Omental fat pad (tissue), 3 donors: ENCODE measurements at regions not wholly inside any gene's neighbourhood (a gene's known extent, or its start where the extent isn't known, plus 50 kb on each side); places are given as distances from the start of the nearest gene placed in this dataset.

Source experiments
- ATAC-seq: fragments of 150-250 bp; one replicate; pipeline ENCODE4 v1.9.1; 2016; ENCODE audit warnings: mild to moderate bottlenecking, moderate library complexity; ENCODE audit not compliant: low FRiP score
- DNase-seq: peaks from one replicate; pipeline ENCODE4 v3.0.0-alpha.2; 2019; ENCODE audit warnings: low spot score
- TF ChIP-seq, protein P1 (sequence below), 3 donors: fragments of 450-650 bp; IDR thresholded peaks; one replicate each; pipeline ENCODE4 v1.5.1; 2016 to 2017; ENCODE audit warnings: antibody characterized with exemption in 3 of 3, mild to moderate bottlenecking in 3 of 3, moderate library complexity in 2 of 3

DNA sequence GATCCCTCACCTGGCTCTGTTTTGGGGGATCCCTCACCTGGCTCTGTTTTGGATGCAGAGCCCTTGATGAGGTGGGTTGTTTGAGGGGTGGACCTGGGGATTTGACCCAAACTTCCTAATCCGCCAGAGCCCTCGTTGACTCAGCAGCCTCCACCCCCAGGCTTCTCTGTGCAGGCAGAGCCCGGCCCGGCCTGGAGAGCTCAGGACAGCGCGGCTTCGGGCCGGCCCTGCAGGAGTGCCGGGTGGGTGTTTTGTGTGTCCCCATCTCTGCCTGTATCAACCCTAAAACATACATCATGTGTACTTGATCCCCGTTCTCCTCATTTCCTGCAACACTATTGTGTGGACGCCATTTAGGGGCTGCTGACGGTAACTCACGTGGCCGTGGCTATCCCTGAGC is 124.2 kb downstream of the SIK1 start:
- DNase-seq (no peak), ATAC-seq (no peak)
- TF ChIP-seq, protein P1, sequence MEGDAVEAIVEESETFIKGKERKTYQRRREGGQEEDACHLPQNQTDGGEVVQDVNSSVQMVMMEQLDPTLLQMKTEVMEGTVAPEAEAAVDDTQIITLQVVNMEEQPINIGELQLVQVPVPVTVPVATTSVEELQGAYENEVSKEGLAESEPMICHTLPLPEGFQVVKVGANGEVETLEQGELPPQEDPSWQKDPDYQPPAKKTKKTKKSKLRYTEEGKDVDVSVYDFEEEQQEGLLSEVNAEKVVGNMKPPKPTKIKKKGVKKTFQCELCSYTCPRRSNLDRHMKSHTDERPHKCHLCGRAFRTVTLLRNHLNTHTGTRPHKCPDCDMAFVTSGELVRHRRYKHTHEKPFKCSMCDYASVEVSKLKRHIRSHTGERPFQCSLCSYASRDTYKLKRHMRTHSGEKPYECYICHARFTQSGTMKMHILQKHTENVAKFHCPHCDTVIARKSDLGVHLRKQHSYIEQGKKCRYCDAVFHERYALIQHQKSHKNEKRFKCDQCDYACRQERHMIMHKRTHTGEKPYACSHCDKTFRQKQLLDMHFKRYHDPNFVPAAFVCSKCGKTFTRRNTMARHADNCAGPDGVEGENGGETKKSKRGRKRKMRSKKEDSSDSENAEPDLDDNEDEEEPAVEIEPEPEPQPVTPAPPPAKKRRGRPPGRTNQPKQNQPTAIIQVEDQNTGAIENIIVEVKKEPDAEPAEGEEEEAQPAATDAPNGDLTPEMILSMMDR (IDR thresholded peaks at IDR 0.05) = no peak

DNA sequence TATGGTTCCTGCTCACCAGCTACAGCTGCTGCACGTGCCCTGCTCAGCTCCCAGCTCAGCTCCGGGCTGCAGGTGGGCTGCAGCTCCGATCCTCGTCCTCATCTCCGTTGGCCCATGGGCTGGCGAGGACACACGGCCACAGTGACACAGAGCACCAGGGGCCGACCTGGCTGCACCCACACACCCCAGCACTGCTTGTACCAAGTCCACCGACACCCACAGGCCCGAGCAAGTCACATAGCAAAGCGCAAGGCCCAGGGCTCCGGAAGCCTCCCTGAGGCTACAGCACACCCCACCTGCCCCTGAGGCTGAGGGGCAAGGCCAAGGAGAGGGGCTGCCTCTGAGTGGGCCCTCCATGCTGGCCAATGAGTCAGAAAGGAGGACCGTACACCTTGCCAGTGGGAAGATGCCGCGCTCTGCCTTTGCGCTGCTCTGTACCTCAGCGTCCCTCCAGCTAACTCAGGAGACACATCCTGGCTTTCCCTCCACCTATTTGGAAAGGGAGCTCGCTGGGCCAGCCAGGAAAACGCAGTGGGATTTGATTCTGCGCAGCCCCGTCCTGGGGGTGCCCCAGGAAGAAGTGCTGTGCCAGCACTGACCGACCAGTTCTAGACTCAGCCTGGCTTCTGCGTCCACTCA is 124.8 kb downstream of the SIK1 start:
- DNase-seq (no peak), ATAC-seq (no peak)
- TF ChIP-seq, protein P1 (IDR thresholded peaks at IDR 0.05) = no peak

DNA sequence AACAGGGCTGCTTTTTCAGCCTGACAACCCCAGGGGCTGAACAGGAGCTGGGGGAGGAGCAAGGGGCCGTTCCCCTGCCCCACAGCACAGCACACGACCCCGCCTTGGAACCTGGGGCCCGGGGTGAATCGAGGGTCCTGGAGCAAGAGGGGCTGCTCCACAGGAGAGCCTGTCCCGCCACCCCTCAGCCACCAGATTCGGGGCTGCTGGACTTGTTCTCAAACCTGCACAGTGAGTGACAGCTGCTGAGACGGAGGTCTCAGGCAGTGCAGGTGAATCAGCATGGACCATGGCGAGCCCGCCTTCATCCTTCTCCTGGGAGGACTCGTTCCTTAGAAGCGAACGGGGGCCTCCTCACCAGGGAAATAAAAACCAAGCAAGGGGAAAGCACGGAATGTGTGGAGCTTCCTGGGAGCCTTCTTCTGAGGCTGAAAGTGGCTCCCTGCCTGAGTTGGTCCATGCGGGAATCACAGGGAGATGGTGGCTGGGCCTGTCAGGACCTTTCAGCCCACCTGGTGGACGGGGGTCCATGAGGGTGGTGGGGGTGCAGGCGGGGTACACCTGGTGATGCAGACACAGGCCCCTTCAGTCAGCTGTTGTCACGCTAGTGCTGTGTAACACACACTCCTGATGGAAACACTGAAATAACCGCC is 125.4 kb downstream of the SIK1 start:
- TF ChIP-seq, protein P1 (IDR thresholded peaks at IDR 0.05) = no peak
- no peak for DNase-seq

DNA sequence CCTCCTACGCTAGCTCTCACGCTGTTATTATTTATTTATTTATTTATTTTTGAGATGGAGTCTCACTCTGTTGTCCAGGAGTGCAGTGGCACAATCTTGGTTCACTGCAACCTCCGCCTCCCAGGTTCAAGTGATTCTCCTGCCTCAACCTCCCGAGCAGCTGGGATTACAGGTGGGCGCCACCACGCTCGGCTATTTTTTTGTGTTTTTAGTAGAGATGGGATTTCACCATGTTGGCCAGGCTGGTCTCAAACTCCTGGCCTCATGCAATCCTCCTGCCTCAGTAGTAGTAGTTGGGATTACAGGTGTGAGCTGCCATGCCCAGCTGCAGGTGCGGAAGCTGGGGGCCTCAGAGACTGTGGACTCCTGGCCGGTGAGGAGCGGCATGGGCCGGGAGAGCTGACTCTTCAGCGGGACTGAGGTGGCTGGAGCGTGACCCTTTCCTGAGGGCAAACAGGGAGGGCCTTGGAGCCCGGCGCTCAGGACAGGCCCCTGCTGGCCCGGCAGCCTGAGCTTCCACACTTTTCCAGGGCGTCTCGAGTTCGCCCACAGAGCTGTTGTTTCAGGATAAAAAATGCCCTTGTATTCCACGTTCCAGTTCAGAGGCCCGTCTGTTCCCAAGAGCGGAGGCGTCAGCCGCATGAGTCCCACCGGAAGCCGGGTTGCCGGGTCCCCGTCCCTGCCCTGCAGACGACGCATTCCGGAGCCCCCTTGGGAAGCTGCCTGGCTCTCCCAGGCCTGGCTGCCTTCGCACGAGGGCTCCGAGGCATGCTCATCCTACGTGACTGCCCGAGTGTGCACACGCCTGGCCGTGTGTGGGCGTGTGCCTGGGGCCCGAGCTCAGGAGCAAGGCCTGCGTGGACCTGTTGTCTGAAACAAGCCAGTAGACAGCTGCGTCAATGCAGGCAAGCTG is 126.2 kb downstream of the SIK1 start:
- ATAC-seq = no peak
- TF ChIP-seq, protein P1 (IDR thresholded peaks at IDR 0.05) = no peak
- no peak for DNase-seq

More for the DNA sequence above, 125.4 kb downstream of the SIK1 start:
- ATAC-seq = no peak

DNA sequence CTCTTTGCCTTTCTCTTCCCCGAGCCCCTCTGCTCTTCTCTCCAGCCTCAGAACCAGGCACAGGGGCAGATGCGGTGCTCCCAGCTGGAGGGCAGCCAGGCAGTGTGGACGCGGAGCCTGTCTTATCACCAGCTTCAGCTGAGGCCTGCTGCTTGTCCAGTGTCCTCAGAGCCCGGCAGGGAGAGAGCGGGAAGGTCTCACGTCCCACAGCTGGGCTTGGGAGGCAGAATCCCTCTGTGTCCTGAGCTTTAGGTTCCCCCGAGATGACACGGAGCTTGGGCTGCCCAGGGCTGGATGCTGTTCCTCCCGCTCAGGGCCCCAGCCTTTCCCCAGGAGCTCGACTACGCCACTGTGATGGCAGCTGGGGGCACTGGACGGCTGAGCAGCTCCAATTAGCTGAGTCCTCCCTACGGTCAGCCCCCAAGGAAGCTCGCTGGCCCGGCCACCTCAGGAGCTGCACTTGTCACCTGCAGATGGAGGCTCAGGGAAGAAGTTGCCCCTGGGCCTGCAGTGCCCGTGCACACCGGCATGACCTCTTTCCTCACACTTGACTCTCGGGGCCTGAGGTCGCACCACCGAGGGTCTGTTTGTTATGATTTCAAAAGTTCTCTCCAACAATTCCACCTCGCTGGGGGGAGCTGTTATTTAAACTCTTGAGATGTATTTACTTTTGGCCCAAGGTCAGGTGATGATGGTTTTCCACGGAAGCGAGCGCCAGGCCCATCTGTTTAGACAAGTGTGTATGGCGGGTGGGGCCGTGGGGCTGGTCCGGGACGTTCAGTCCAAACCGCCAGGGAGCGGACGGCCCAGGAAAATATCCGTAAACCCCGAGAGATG is 127.3 kb downstream of the SIK1 start:
- DNase-seq = no peak
- no peak for ATAC-seq
- TF ChIP-seq, protein P1 (IDR thresholded peaks at IDR 0.05) = no peak

DNA sequence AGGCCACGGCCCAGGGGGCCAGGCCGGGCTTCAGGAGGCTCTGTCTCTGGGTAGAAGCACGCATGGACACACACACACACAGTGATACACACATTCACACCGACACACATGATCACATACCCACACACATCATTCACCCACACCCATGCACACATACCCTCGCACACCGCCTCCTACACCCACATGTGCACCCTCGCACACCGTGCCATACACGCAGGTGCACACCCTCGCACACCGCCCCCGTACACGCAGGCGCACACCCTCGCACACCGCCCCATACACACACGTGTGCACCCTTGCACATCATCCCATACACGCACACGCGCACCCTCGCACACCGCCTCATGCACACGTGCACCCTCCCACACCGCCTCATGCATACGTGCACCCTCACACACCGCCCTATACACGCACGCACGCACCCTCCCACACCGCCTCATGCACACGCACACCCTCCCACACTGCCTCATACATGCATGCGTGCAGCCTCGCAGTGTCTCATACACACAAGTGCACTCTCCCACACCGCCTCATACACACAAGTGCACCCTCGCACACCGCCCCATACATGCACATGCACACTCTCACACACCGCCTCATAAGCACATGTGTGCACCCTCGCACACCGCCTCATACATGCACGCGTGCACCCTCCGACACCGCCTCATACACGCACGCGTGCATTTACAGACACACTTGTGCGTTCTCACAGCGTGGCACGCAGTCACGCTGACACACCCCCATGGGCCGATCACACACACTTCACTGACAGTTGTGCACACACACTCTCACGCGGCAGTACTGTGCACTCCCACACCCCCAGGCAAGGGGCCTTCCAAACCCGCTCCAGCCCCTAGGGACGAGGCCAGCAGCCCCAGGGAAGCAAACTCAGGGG is 128.1 kb downstream of the SIK1 start:
- DNase-seq (no peak), ATAC-seq (no peak)
- TF ChIP-seq, protein P1 (IDR thresholded peaks at IDR 0.05) = no peak
